ENCODE measurements at regions not wholly inside any gene's neighbourhood (a gene's known extent, or its start where the extent isn't known, plus 50 kb on each side); places are given as distances from the start of the nearest gene placed in this dataset.
"Not testable (repeated sequence)": the region's sequence is repeated elsewhere in the genome, so short reads cannot be mapped to it uniquely, and the experiment has no call there.

DNA sequence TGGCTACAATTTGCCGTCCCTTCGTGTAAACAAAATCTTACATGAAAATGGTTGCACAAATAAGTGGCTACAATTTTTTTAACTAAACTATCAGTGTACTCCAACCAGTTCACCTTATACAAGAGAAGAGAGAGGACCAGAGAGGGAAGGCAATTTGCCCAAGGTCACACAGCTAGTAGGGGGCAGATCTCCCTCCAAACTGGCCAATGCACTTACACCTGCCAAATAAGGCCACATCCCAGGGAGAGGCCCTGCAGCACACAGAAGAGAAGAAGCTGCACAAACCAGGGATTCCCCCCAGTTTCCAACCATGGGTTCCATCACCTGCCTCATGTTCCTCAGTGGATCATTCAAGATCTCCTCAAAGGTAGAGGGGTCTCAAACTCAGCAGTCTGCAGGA lies 349.9 kb downstream of the SOX9 start (continued):
- TF ChIP-seq, protein P1, sequence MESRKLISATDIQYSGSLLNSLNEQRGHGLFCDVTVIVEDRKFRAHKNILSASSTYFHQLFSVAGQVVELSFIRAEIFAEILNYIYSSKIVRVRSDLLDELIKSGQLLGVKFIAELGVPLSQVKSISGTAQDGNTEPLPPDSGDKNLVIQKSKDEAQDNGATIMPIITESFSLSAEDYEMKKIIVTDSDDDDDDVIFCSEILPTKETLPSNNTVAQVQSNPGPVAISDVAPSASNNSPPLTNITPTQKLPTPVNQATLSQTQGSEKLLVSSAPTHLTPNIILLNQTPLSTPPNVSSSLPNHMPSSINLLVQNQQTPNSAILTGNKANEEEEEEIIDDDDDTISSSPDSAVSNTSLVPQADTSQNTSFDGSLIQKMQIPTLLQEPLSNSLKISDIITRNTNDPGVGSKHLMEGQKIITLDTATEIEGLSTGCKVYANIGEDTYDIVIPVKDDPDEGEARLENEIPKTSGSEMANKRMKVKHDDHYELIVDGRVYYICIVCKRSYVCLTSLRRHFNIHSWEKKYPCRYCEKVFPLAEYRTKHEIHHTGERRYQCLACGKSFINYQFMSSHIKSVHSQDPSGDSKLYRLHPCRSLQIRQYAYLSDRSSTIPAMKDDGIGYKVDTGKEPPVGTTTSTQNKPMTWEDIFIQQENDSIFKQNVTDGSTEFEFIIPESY (IDR thresholded peaks at IDR 0.05): no peak
- TF ChIP-seq SP1 (IDR thresholded peaks at IDR 0.05): no peak
- TF ChIP-seq TAF1 (conservative IDR thresholded peaks at IDR 0.05): no peak

DNA sequence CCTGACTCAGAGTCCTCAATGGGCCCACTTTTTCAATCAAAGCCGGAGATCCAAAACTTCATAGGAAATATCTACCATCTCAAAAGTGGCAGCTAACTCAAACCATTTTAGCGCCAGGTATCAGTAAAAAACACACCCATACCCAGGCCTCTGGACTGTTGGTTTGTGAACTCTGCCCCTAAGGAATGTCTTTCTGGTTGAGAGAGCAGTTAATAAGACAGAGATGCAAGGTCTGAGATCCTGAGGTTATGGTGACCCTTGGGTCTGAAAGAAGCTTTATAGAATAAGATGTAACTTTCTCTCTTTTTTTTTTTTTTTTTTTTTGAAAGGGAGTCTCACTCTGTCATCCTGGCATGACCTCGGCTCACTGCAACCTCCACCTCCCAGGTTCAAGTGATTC lies 350.5 kb downstream of the SOX9 start:
- Histone ChIP-seq H3K36me3 (ENCODE audit: control insufficient read depth in 4 of 4, insufficient read depth in 3 of 4, low read depth in 1 of 4, low read length in 3 of 4) (no peaks in the 10 kb centered on the region), H3K4me3 (ENCODE audit: low read depth in 1 of 3, low read length in 3 of 3) (no peak overlapping the region), H3K9me3 (ENCODE audit: control insufficient read depth in 4 of 4, low read length in 3 of 4) (peaks cover 0 to 3% (median under 1%) of the 10 kb centered on the region in 4 donors), H3K27ac (ENCODE audit: low read depth in 1 of 2, low read length in 2 of 2) (no peak overlapping the region), H3K9ac (ENCODE audit: low read depth in 1 of 2, low read length in 2 of 2) (no peak overlapping the region), H3K4me1 (ENCODE audit: control insufficient read depth in 4 of 4, insufficient read depth in 4 of 4, low read length in 3 of 4) (no peaks in the 10 kb centered on the region), H3K27me3 (ENCODE audit: control insufficient read depth in 4 of 4, insufficient read depth in 4 of 4, low read length in 3 of 4) (no peaks in the 10 kb centered on the region)
- WGBS: 95% methylated on average over 3 of the region's 3 CpGs
- TF ChIP-seq NR2F2 (IDR thresholded peaks at IDR 0.05): no peak
- TF ChIP-seq, protein P1 (IDR thresholded peaks at IDR 0.05): no peak
- DNase-seq (ENCODE audit: low spot score): no peak

DNA sequence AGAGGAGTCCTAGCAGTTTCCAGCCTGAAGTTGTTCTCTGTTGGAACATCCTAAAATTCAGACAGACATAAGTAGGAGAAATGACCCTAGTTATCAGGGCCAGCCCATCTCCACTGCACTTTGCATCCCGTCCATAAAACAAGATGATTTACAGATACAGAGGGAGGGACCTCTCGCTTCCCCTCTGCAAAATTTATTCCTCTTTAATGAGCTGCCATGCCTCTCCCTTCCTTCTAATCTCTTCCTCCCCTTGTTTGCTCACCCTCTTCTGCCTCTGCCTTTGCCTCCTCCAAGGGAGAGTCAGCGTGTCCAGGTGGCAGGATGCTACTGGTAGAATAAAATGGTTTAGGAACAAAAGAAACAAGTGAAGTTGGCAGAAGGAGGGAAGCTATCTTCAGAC lies 351.3 kb downstream of the SOX9 start:
- 67% methylated on average over 3 of the region's 3 CpGs for WGBS
- no peaks in the 10 kb centered on the region for H3K4me1 ChIP-seq (ENCODE audit: control insufficient read depth in 4 of 4, insufficient read depth in 4 of 4, low read length in 3 of 4)

DNA sequence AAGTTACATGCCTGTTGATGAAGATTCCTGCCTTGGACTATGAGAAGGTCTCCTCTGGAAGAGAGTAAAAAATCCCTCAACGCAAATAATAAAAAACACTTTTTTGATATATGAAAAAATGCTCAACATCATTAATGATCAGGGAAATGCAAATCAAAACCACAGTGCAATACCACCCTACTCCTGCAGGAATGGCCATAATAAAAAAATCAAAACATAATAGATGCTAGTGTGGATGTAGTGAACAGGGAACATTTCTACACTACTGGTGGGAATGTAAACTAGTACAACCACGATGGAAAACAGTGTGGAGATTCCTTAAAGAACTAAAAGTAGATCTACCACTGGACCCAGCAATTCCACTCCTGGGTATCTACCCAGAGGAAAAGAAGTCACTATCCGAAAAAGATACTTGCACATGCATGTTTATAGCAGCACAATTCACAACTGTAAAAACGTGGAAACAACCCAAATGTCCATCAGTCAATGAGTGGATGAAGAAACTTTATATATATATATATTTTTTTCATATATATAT lies 352.1 kb downstream of the SOX9 start:
- H3K27ac ChIP-seq (ENCODE audit: low read depth in 1 of 2, low read length in 2 of 2); H3K9me3 ChIP-seq (ENCODE audit: control insufficient read depth in 4 of 4, low read length in 3 of 4); DNase-seq (ENCODE audit: low spot score); H3K36me3 ChIP-seq (ENCODE audit: control insufficient read depth in 4 of 4, insufficient read depth in 3 of 4, low read depth in 1 of 4, low read length in 3 of 4); H3K4me1 ChIP-seq (ENCODE audit: control insufficient read depth in 4 of 4, insufficient read depth in 4 of 4, low read length in 3 of 4); H3K4me3 ChIP-seq (ENCODE audit: low read depth in 1 of 3, low read length in 3 of 3); H3K9ac ChIP-seq (ENCODE audit: low read depth in 1 of 2, low read length in 2 of 2); H3K27me3 ChIP-seq (ENCODE audit: control insufficient read depth in 4 of 4, insufficient read depth in 4 of 4, low read length in 3 of 4): not testable (repeated sequence)
- 79% methylated on average over 4 of the region's 4 CpGs for WGBS

More for the DNA sequence above, 351.3 kb downstream of the SOX9 start:
- H3K9ac ChIP-seq (ENCODE audit: low read depth in 1 of 2, low read length in 2 of 2): no peak overlapping the region
- peaks cover 0 to 3% (median under 1%) of the 10 kb centered on the region in 4 donors for H3K9me3 ChIP-seq (ENCODE audit: control insufficient read depth in 4 of 4, low read length in 3 of 4)
- no peak for DNase-seq (ENCODE audit: low spot score)
- H3K27ac ChIP-seq (ENCODE audit: low read depth in 1 of 2, low read length in 2 of 2): no peak overlapping the region
- TF ChIP-seq YY1 (IDR thresholded peaks at IDR 0.05) (no peak), FOXA1 (IDR thresholded peaks at IDR 0.05) (no peak), FOXA2 (IDR thresholded peaks at IDR 0.05) (no peak), SP1 (IDR thresholded peaks at IDR 0.05) (no peak), HNF4A (conservative IDR thresholded peaks at IDR 0.05) (no peak), EGR1 (IDR thresholded peaks at IDR 0.05; ENCODE audit: low read depth in 2 of 2) (no peak), JUND (IDR thresholded peaks at IDR 0.05) (no peak), RXRA (IDR thresholded peaks at IDR 0.05) (no peak)
- TF ChIP-seq, protein P2, sequence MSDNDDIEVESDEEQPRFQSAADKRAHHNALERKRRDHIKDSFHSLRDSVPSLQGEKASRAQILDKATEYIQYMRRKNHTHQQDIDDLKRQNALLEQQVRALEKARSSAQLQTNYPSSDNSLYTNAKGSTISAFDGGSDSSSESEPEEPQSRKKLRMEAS (IDR thresholded peaks at IDR 0.05): no peak
- H3K4me3 ChIP-seq (ENCODE audit: low read depth in 1 of 3, low read length in 3 of 3): no peak overlapping the region
- H3K27me3 ChIP-seq (ENCODE audit: control insufficient read depth in 4 of 4, insufficient read depth in 4 of 4, low read length in 3 of 4): no peaks in the 10 kb centered on the region
- no peaks in the 10 kb centered on the region for H3K36me3 ChIP-seq (ENCODE audit: control insufficient read depth in 4 of 4, insufficient read depth in 3 of 4, low read depth in 1 of 4, low read length in 3 of 4)

Measured in liver (tissue), 7 donors.